ENCODE measurements at regions not wholly inside any gene's neighbourhood (a gene's known extent, or its start where the extent isn't known, plus 50 kb on each side); places are given as distances from the start of the nearest gene placed in this dataset.
"Not testable (repeated sequence)": the region's sequence is repeated elsewhere in the genome, so short reads cannot be mapped to it uniquely, and the experiment has no call there.

- DNase-seq (ENCODE audit: low read depth), result no peak
- no peak for TF ChIP-seq CTCF (conservative IDR thresholded peaks at IDR 0.05; ENCODE audit: low read depth, low read length)
- H3K4me3 ChIP-seq (ENCODE audit: low read depth, low read length), result no peak overlapping the region
Measured at GRCh38 chr11:90284171-90284570, 61.3 kb upstream of the CHORDC1 start.

- not testable (repeated sequence) for H3K4me3 ChIP-seq (ENCODE audit: low read depth, low read length); DNase-seq (ENCODE audit: low read depth)
Measured at GRCh38 chr11:90282551-90283071, 59.8 kb upstream of the CHORDC1 start.

GRCh38 chr11:90274362-90274761, 51.5 kb upstream of the CHORDC1 start:
- no peak for DNase-seq (ENCODE audit: low read depth)
- no peak for TF ChIP-seq CTCF (conservative IDR thresholded peaks at IDR 0.05; ENCODE audit: low read depth, low read length)
- H3K4me3 ChIP-seq (ENCODE audit: low read depth, low read length), result no peak overlapping the region
